ENCODE measurements at regions not wholly inside any gene's neighbourhood (a gene's known extent, or its start where the extent isn't known, plus 50 kb on each side); places are given as distances from the start of the nearest gene placed in this dataset.

DNA sequence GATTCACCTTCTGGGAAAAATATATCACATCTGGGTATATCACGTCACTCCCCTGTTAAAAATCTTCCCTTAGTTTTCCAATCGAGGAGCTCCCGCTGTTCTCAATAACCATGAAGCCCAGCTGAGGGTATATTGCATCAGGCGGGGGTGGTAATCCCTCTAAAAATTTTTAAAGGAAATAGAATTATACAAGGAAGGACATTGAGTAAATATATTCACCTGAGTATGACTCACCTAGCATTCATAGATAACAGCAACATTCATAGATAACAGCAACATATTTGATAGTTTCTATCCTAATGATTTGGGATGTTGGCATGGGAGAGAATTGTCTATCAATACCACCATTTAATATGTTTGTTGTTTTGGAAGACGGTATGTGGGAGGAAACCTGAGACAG lies 473.6 kb downstream of the RMST start:
- TF ChIP-seq, protein P1, sequence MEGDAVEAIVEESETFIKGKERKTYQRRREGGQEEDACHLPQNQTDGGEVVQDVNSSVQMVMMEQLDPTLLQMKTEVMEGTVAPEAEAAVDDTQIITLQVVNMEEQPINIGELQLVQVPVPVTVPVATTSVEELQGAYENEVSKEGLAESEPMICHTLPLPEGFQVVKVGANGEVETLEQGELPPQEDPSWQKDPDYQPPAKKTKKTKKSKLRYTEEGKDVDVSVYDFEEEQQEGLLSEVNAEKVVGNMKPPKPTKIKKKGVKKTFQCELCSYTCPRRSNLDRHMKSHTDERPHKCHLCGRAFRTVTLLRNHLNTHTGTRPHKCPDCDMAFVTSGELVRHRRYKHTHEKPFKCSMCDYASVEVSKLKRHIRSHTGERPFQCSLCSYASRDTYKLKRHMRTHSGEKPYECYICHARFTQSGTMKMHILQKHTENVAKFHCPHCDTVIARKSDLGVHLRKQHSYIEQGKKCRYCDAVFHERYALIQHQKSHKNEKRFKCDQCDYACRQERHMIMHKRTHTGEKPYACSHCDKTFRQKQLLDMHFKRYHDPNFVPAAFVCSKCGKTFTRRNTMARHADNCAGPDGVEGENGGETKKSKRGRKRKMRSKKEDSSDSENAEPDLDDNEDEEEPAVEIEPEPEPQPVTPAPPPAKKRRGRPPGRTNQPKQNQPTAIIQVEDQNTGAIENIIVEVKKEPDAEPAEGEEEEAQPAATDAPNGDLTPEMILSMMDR (IDR thresholded peaks at IDR 0.05): no peak
- TF ChIP-seq EZH2 (IDR thresholded peaks at IDR 0.05): no peak
- no peak for TF ChIP-seq EZH2phosphoT487 (IDR thresholded peaks at IDR 0.05)
